Breast epithelium (tissue), 3 donors: ENCODE measurements at regions not wholly inside any gene's neighbourhood (a gene's known extent, or its start where the extent isn't known, plus 50 kb on each side); places are given as distances from the start of the nearest gene placed in this dataset.
A peak's percentile ranks its signal among the peaks of the same experiment; 100 is the strongest.

ENCODE experiments used
- CTCF ChIP-seq, 3 donors: fragments of 450-650 bp; IDR thresholded peaks; one replicate each; pipeline ENCODE4 v1.5.1; 2016 to 2017; ENCODE audit warnings: antibody characterized with exemption in 3 of 3, mild to moderate bottlenecking in 3 of 3, moderate library complexity in 3 of 3
- POLR2A ChIP-seq: fragments of 450-650 bp; IDR thresholded peaks from one replicate; pipeline ENCODE4 v1.6.1; 2016; ENCODE audit warnings: antibody characterized with exemption, mild to moderate bottlenecking, moderate library complexity
- POLR2AphosphoS5 ChIP-seq, 3 donors: sonication (generic); formaldehyde crosslinking; IDR thresholded peaks; one replicate each; pipeline ENCODE4 v1.6.1; 2017; ENCODE audit warnings: antibody characterized with exemption in 3 of 3

DNA sequence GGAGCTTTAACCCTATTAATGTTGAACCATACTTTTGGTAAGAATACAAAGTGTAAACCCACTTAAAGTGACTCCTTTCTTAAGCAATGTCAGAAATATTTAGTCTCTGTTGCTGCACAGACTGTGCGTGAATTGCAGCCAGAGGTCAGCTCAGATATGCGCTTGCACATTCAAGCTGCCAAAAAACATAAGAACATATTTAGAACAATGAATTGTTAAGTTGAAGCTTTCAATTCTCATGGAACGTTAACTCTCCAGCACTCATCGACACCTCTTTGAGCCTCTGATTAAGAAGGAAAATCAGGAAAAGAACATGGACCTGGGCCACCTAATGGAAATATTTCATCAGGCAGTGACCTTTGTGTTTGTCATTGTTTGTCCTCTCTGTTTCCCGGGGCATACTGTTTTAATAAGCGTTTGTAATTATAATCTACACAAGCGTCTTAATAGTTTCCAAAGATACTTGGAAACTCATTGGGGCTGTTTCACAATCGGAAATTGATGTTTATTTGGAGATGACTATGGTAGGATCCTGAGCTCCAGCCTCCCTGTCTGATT, 193.0 kb upstream of the CELF2 start:
- TF ChIP-seq CTCF (IDR thresholded peaks at IDR 0.05) (no peak), POLR2A (no peak), POLR2AphosphoS5 (IDR thresholded peaks at IDR 0.05) (peak; percentile 31 to 85 (median 58))
